ENCODE measurements at regions not wholly inside any gene's neighbourhood (a gene's known extent, or its start where the extent isn't known, plus 50 kb on each side); places are given as distances from the start of the nearest gene placed in this dataset.

- Histone ChIP-seq H3K4me1 (ENCODE audit: insufficient read depth, low read length) (no peaks in the 10 kb centered on the region), H3K4me2 (ENCODE audit: low read depth, low read length) (no peak overlapping the region), H3K4me3 (replicated peaks in 1 of 3; ENCODE audit: insufficient read depth in 1 of 3, low read depth in 2 of 3, low read length in 3 of 3) (no peak overlapping the region), H4K20me1 (ENCODE audit: insufficient read depth, low read length) (no peaks in the 10 kb centered on the region), H3K27me3 (ENCODE audit: control insufficient read depth in 1 of 2, insufficient read depth in 2 of 2, low read length in 2 of 2) (no peaks in the 10 kb centered on the region), H3K36me3 (replicated peaks in 1 of 2; ENCODE audit: control insufficient read depth in 1 of 2, insufficient read depth in 2 of 2, low read length in 2 of 2) (no peaks in the 10 kb centered on the region), H3K79me2 (ENCODE audit: insufficient read depth, low read length) (no peaks in the 10 kb centered on the region), H3K9me3 (ENCODE audit: low read length) (no peaks in the 10 kb centered on the region), H3K9ac (ENCODE audit: insufficient read depth, low read depth, low read length) (no peak overlapping the region), H2AFZ (ENCODE audit: low read length) (no peak overlapping the region), H3K27ac (ENCODE audit: extremely low read length, insufficient read depth, low read length) (no peak overlapping the region)
- intact Hi-C loops (cut with micrococcal nuclease; ENCODE audit: unreplicated experiment) (no loop called here), in situ Hi-C loops (cut with HindIII; ENCODE audit: extremely low pct_ligation_motif_present, low pct_unique_long_range_greater_than_20kb) (no loop called here)
- POLR2A ChIA-PET: no interaction called here
- no TSS peak for BruUV-seq (replicated peaks)
- CTCF ChIA-PET (ENCODE audit: low intra/inter-chr PET ratio, low total read pairs): no interaction called here
- TF ChIP-seq MED13 (CRISPR knock-in tag; IDR thresholded peaks at IDR 0.05) (no peak), TBX2 (CRISPR knock-in tag; IDR thresholded peaks at IDR 0.05; ENCODE audit: borderline replicate concordance) (no peak), ZNF362 (CRISPR knock-in tag; IDR thresholded peaks at IDR 0.05; ENCODE audit: borderline replicate concordance) (no peak), EEA1 (CRISPR knock-in tag; IDR thresholded peaks at IDR 0.05; ENCODE audit: borderline replicate concordance) (no peak), MBD4 (IDR thresholded peaks at IDR 0.05; ENCODE audit: borderline replicate concordance, low read length) (no peak), MED8 (CRISPR knock-in tag; IDR thresholded peaks at IDR 0.05; ENCODE audit: insufficient replicate concordance) (no peak)
- FAIRE-seq: no peak
- no peak for ATAC-seq
- WGBS (ENCODE audit: low lambda C conversion rate): 0% methylated on average over 1 of the region's 1 CpG
- no peak for DNase-seq (ENCODE audit: low spot score)
These were observed 108.2 kb upstream of the CCDC91 start for GRCh38 chr12:28082096-28082495.

GRCh38 chr12:28083840-28084678, 106.2 kb upstream of the CCDC91 start:
- Histone ChIP-seq H3K27ac (ENCODE audit: extremely low read length, insufficient read depth, low read length) (no peak overlapping the region), H3K4me2 (ENCODE audit: low read depth, low read length) (no peak overlapping the region), H4K20me1 (ENCODE audit: insufficient read depth, low read length) (no peaks in the 10 kb centered on the region), H3K4me3 (replicated peaks in 1 of 3; ENCODE audit: insufficient read depth in 1 of 3, low read depth in 2 of 3, low read length in 3 of 3) (no peak overlapping the region), H2AFZ (ENCODE audit: low read length) (no peak overlapping the region), H3K4me1 (ENCODE audit: insufficient read depth, low read length) (no peaks in the 10 kb centered on the region), H3K36me3 (replicated peaks in 1 of 2; ENCODE audit: control insufficient read depth in 1 of 2, insufficient read depth in 2 of 2, low read length in 2 of 2) (no peaks in the 10 kb centered on the region), H3K27me3 (ENCODE audit: control insufficient read depth in 1 of 2, insufficient read depth in 2 of 2, low read length in 2 of 2) (no peaks in the 10 kb centered on the region), H3K79me2 (ENCODE audit: insufficient read depth, low read length) (no peaks in the 10 kb centered on the region), H3K9me3 (ENCODE audit: low read length) (no peaks in the 10 kb centered on the region), H3K9ac (ENCODE audit: insufficient read depth, low read depth, low read length) (no peak overlapping the region)
- 4% methylated on average over 7 of the region's 7 CpGs for WGBS (ENCODE audit: low lambda C conversion rate)
- ATAC-seq (no peak), DNase-seq (ENCODE audit: low spot score) (no peak), FAIRE-seq (no peak)
- POLR2A ChIA-PET: no interaction called here
- TF ChIP-seq NFRKB (IDR thresholded peaks at IDR 0.05) (no peak), ZSCAN25 (CRISPR knock-in tag; IDR thresholded peaks at IDR 0.05) (no peak), XBP1 (CRISPR knock-in tag; IDR thresholded peaks at IDR 0.05) (no peak), POGZ (CRISPR knock-in tag; IDR thresholded peaks at IDR 0.05) (no peak), ZBTB1 (CRISPR knock-in tag; IDR thresholded peaks at IDR 0.05; ENCODE audit: borderline replicate concordance) (no peak), ZFP1 (CRISPR knock-in tag; IDR thresholded peaks at IDR 0.05) (no peak), JARID2 (CRISPR knock-in tag; IDR thresholded peaks at IDR 0.05; ENCODE audit: insufficient replicate concordance) (no peak)
- no TSS peak for BruUV-seq (replicated peaks)
- intact Hi-C loops (cut with micrococcal nuclease; ENCODE audit: unreplicated experiment) (no loop called here), in situ Hi-C loops (cut with HindIII; ENCODE audit: extremely low pct_ligation_motif_present, low pct_unique_long_range_greater_than_20kb) (no loop called here)
- CTCF ChIA-PET (ENCODE audit: low intra/inter-chr PET ratio, low total read pairs): no interaction called here
